GM12878 (cell line): ENCODE measurements at regions not wholly inside any gene's neighbourhood (a gene's known extent, or its start where the extent isn't known, plus 50 kb on each side); places are given as distances from the start of the nearest gene placed in this dataset.

Source experiments
- ATAC-seq: fragments of 200-7000 bp; cut with Tn5 transposase; 3 replicates; pipeline ENCODE4 v1.9.1; 2020; ENCODE audit warnings: mild to moderate bottlenecking, moderate library complexity
- BruUV-seq: library from RNA; stranded (reverse); fragments of 400-500 nt; replicated peaks from 2 replicates; lab custom pipeline; 2021; lab: Mats Ljungman, UMichigan
- CTCF ChIA-PET: fragments of 300-600 bp; sonication (Branson Sonifier 250); formaldehyde crosslinking; extraction: SDS; loops from one replicate; lab custom pipeline; 2021; ENCODE audit warnings: inconsistent platforms; lab: Yijun Ruan, JAX
- POLR2A ChIA-PET: fragments of 350-600 bp; formaldehyde crosslinking; extraction: SDS; loops from one replicate; lab custom pipeline; 2021; ENCODE audit warnings: inconsistent platforms; lab: Charles Lee
- RAD21 ChIA-PET: fragments of 300-600 bp; sonication (Branson Sonifier 250); formaldehyde crosslinking; loops from one replicate; lab custom pipeline; 2023; ENCODE audit warnings: antibody characterized with exemption; ENCODE audit not compliant: unreplicated experiment; lab: Charles Lee
- SMC1A ChIA-PET: fragments of 300-600 bp; sonication (Branson Sonifier 250); formaldehyde crosslinking; loops from one replicate; lab custom pipeline; 2023; ENCODE audit not compliant: unreplicated experiment, uncharacterized antibody; lab: Charles Lee
- DNase-seq: peaks from one replicate; pipeline ENCODE4 v3.0.0-alpha.2; 2011; ENCODE audit warnings: low read depth, low spot score
- FAIRE-seq: peaks from 3 replicates; lab custom pipeline; 2011; peaks lifted over from hg19 to GRCh38; lab: Jason Lieb, UNC
- H2AFZ ChIP-seq: 2 replicates; pipeline ENCODE4 v1.6.0; 2011; ENCODE audit warnings: low read depth, low read length, control low read depth; ENCODE audit not compliant: control insufficient read depth
- H3K27ac ChIP-seq: 2 replicates; pipeline ENCODE4 v1.5.1; 2011; ENCODE audit warnings: control low read depth; ENCODE audit not compliant: control insufficient read depth, insufficient read depth
- H3K27me3 ChIP-seq, 2 experiments: replicated peaks in 1 of 2; 2 replicates each; pipeline versions ENCODE4 v1.6.0 to v1.6.1; 2011; ENCODE audit warnings: low read length in 1 of 2; ENCODE audit not compliant: control insufficient read depth in 2 of 2, insufficient read depth in 2 of 2
- H3K36me3 ChIP-seq, 2 experiments: 2 replicates each; pipeline ENCODE4 v1.5.1; 2011; ENCODE audit warnings: low read length in 1 of 2; ENCODE audit not compliant: control insufficient read depth in 2 of 2, insufficient read depth in 2 of 2
- H3K4me1 ChIP-seq: 2 replicates; pipeline ENCODE4 v1.6.1; 2011; ENCODE audit warnings: mild to moderate bottlenecking, low read length, moderate library complexity, mixed read lengths; ENCODE audit not compliant: control insufficient read depth, insufficient read depth
- H3K4me2 ChIP-seq: 2 replicates; pipeline ENCODE4 v1.6.0; 2011; ENCODE audit warnings: control low read depth; ENCODE audit not compliant: control insufficient read depth, insufficient read depth
- H3K4me3 ChIP-seq: fragments of 200-600 bp; sonication (generic); 2 replicates; pipeline ENCODE4 v1.5.1; 2016
- H3K79me2 ChIP-seq: 2 replicates; pipeline ENCODE4 v1.6.0; 2011; ENCODE audit warnings: low read length; ENCODE audit not compliant: control insufficient read depth, insufficient read depth
- H3K9ac ChIP-seq: 2 replicates; pipeline ENCODE4 v1.8.0; 2011; ENCODE audit warnings: low read length, control low read depth, mixed read lengths; ENCODE audit not compliant: control insufficient read depth, insufficient read depth
- H3K9me3 ChIP-seq: replicated peaks from 3 replicates; pipeline ENCODE4 v1.5.1; 2011; ENCODE audit warnings: mild to moderate bottlenecking, low read length; ENCODE audit not compliant: control insufficient read depth, insufficient read depth
- H4K20me1 ChIP-seq: 2 replicates; pipeline ENCODE4 v1.6.0; 2011; ENCODE audit not compliant: control insufficient read depth, insufficient read depth
- GABPA ChIP-seq: IDR thresholded peaks from 2 replicates; pipeline ENCODE4 v1.6.1; 2014; ENCODE audit warnings: antibody characterized with exemption, low read depth, mild to moderate bottlenecking, inconsistent platforms
- IKZF1 ChIP-seq: fragments of 450-650 bp; conservative IDR thresholded peaks from 2 replicates; pipeline ENCODE4 v1.6.1; 2017; ENCODE audit warnings: antibody characterized with exemption, mild to moderate bottlenecking
- IRF3 ChIP-seq: fragments of 450-650 bp; IDR thresholded peaks from 2 replicates; pipeline ENCODE4 v1.6.1; 2014; ENCODE audit warnings: mild to moderate bottlenecking
- IRF4 ChIP-seq: IDR thresholded peaks from 2 replicates; pipeline ENCODE4 v1.6.1; 2011; ENCODE audit warnings: low read depth, low read length
- IRF5 ChIP-seq: fragments of 450-650 bp; IDR thresholded peaks from 2 replicates; pipeline ENCODE4 v1.6.1; 2017; ENCODE audit warnings: borderline replicate concordance
- NBN ChIP-seq: fragments of 450-650 bp; IDR thresholded peaks from 2 replicates; pipeline ENCODE4 v1.6.1; 2016
- PKNOX1 ChIP-seq: fragments of 450-650 bp; IDR thresholded peaks from 2 replicates; pipeline ENCODE4 v1.6.1; 2016; ENCODE audit warnings: mild to moderate bottlenecking
- RUNX3 ChIP-seq: IDR thresholded peaks from 2 replicates; pipeline ENCODE4 v1.6.1; 2012; ENCODE audit warnings: low read length, inconsistent platforms
- SRF ChIP-seq, 2 experiments: IDR thresholded peaks; 2 replicates each; pipeline ENCODE4 v1.6.1; 2011; ENCODE audit warnings: low read depth in 2 of 2, low read length in 2 of 2, mild to moderate bottlenecking in 1 of 2, moderate library complexity in 1 of 2
- TAF1 ChIP-seq: IDR thresholded peaks from 2 replicates; pipeline ENCODE4 v1.6.1; 2011; ENCODE audit warnings: mild to moderate bottlenecking, low read depth, low read length, borderline replicate concordance
- TCF7 ChIP-seq: IDR thresholded peaks from 2 replicates; pipeline ENCODE4 v1.6.1; 2014; ENCODE audit warnings: antibody characterized with exemption, borderline replicate concordance
- WRNIP1 ChIP-seq: IDR thresholded peaks from 2 replicates; pipeline ENCODE4 v1.6.1; 2011; ENCODE audit warnings: low read depth, low read length, improper control_type of control experiment, borderline replicate concordance
- ZNF274 ChIP-seq: IDR thresholded peaks from one replicate; pipeline ENCODE4 v1.8.0; 2011; ENCODE audit not compliant: insufficient read length, insufficient read depth
- WGBS: methylation state at CpG from one replicate; pipeline ENCODE4 v1.1.6; 2016; ENCODE audit warnings: low lambda C conversion rate; ENCODE audit not compliant: insufficient replicate concordance, insufficient coverage; ENCODE audit errors: missing lambda C conversion rate; 5-methylcytosine and 5-hydroxymethylcytosine counted together
- in situ Hi-C: fragments of 300-500 bp; cut with MboI; formaldehyde crosslinking; loops from 9 replicates; pipeline ENCODE4 v1.14.3; 2018; ENCODE audit warnings: mixed read lengths
- intact Hi-C: fragments of 100-400 bp; cut with micrococcal nuclease; formaldehyde crosslinking; loops from one replicate; pipeline ENCODE4 v1.14.2; 2022; ENCODE audit not compliant: unreplicated experiment
- TF ChIP-seq, protein P1 (sequence below): fragments of 450-650 bp; IDR thresholded peaks from 2 replicates; pipeline ENCODE4 v1.6.1; 2017; ENCODE audit warnings: mild to moderate bottlenecking
- TF ChIP-seq, protein P2 (sequence below): IDR thresholded peaks from 2 replicates; pipeline ENCODE4 v1.6.1; 2011; ENCODE audit warnings: mild to moderate bottlenecking, low read depth, low read length, moderate library complexity; ENCODE audit not compliant: insufficient replicate concordance
- TF ChIP-seq, protein P3 (sequence below): IDR thresholded peaks from 2 replicates; pipeline ENCODE4 v1.6.1; 2012; ENCODE audit warnings: low read depth, low read length, improper control_type of control experiment

DNA sequence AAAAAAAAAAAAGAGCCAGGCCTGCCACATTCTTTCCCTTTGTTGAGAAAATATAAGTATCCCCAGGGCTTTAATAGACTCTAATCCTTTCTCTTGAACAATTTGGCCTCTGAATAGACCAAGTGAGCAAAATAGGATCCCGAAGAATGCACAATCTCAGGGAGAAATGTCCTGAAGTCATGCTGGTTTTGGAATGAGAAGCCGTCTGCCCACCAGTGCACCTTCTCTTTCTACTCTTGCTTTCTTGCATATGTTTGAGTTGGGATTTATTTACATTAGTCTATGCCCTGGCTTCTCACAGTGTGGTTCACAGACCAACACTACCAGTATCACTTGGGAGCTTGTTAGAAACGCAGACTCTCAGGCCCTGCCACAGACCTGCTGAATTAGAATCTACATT, 153.0 kb downstream of the ZNF621 start:
- Histone ChIP-seq H3K27me3 (no peaks in the 10 kb centered on the region), H3K36me3 (no peaks in the 10 kb centered on the region), H2AFZ (no peak overlapping the region), H3K9me3 (no peaks in the 10 kb centered on the region), H3K79me2 (no peaks in the 10 kb centered on the region), H3K4me2 (no peak overlapping the region), H4K20me1 (no peaks in the 10 kb centered on the region), H3K4me3 (no peak overlapping the region), H3K27ac (no peak overlapping the region), H3K9ac (no peak overlapping the region), H3K4me1 (no peaks in the 10 kb centered on the region)
- intact Hi-C loops: no loop called here
- FAIRE-seq (no peak), DNase-seq (no peak), ATAC-seq (no peak)
- ChIA-PET RAD21 (no interaction called here), POLR2A (no interaction called here), CTCF (no interaction called here), SMC1A (no interaction called here)
- in situ Hi-C loops: no loop called here
- no TSS peak for BruUV-seq
- WGBS: 40% methylated on average over 3 of the region's 3 CpGs
- TF ChIP-seq, protein P1, sequence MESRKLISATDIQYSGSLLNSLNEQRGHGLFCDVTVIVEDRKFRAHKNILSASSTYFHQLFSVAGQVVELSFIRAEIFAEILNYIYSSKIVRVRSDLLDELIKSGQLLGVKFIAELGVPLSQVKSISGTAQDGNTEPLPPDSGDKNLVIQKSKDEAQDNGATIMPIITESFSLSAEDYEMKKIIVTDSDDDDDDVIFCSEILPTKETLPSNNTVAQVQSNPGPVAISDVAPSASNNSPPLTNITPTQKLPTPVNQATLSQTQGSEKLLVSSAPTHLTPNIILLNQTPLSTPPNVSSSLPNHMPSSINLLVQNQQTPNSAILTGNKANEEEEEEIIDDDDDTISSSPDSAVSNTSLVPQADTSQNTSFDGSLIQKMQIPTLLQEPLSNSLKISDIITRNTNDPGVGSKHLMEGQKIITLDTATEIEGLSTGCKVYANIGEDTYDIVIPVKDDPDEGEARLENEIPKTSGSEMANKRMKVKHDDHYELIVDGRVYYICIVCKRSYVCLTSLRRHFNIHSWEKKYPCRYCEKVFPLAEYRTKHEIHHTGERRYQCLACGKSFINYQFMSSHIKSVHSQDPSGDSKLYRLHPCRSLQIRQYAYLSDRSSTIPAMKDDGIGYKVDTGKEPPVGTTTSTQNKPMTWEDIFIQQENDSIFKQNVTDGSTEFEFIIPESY: no peak
- no peak for TF ChIP-seq IKZF1
- no peak for TF ChIP-seq IRF4
- no peak for TF ChIP-seq RUNX3
- TF ChIP-seq NBN: no peak
- no peak for TF ChIP-seq TCF7
- TF ChIP-seq GABPA: no peak
- TF ChIP-seq SRF (IDR thresholded peaks at IDR 0.05; ENCODE audit: low read depth in 2 of 2, low read length in 2 of 2): no peak
- no peak for TF ChIP-seq PKNOX1
- TF ChIP-seq, protein P2, sequence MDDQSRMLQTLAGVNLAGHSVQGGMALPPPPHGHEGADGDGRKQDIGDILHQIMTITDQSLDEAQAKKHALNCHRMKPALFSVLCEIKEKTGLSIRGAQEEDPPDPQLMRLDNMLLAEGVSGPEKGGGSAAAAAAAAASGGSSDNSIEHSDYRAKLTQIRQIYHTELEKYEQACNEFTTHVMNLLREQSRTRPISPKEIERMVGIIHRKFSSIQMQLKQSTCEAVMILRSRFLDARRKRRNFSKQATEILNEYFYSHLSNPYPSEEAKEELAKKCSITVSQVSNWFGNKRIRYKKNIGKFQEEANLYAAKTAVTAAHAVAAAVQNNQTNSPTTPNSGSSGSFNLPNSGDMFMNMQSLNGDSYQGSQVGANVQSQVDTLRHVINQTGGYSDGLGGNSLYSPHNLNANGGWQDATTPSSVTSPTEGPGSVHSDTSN: no peak
- no peak for TF ChIP-seq ZNF274
- TF ChIP-seq, protein P3, sequence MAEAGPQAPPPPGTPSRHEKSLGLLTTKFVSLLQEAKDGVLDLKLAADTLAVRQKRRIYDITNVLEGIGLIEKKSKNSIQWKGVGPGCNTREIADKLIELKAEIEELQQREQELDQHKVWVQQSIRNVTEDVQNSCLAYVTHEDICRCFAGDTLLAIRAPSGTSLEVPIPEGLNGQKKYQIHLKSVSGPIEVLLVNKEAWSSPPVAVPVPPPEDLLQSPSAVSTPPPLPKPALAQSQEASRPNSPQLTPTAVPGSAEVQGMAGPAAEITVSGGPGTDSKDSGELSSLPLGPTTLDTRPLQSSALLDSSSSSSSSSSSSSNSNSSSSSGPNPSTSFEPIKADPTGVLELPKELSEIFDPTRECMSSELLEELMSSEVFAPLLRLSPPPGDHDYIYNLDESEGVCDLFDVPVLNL: no peak
- TF ChIP-seq TAF1: no peak
- TF ChIP-seq WRNIP1: no peak
- TF ChIP-seq IRF5: no peak
- TF ChIP-seq IRF3: no peak
